AG09309 (cell line): ENCODE measurements at regions not wholly inside any gene's neighbourhood (a gene's known extent, or its start where the extent isn't known, plus 50 kb on each side); places are given as distances from the start of the nearest gene placed in this dataset.

Experiments used
- DNase-seq: peaks from one replicate; pipeline ENCODE4 v3.0.0-alpha.2; 2010; ENCODE audit warnings: low read depth
- H3K4me3 ChIP-seq: 2 replicates; pipeline ENCODE4 v1.5.1; 2011; ENCODE audit warnings: mild to moderate bottlenecking, low read depth, low read length, moderate library complexity; ENCODE audit not compliant: control insufficient read depth
- TF ChIP-seq, protein P1 (sequence below): IDR thresholded peaks from 2 replicates; pipeline ENCODE4 v1.5.1; 2011; ENCODE audit warnings: mild to moderate bottlenecking, low read depth, low read length, inconsistent platforms; ENCODE audit not compliant: insufficient read depth, control insufficient read depth; ENCODE audit errors: missing control alignments

GRCh38 chr4:20645236-20645635 lies 55.0 kb upstream of the PACRGL start:
- TF ChIP-seq, protein P1, sequence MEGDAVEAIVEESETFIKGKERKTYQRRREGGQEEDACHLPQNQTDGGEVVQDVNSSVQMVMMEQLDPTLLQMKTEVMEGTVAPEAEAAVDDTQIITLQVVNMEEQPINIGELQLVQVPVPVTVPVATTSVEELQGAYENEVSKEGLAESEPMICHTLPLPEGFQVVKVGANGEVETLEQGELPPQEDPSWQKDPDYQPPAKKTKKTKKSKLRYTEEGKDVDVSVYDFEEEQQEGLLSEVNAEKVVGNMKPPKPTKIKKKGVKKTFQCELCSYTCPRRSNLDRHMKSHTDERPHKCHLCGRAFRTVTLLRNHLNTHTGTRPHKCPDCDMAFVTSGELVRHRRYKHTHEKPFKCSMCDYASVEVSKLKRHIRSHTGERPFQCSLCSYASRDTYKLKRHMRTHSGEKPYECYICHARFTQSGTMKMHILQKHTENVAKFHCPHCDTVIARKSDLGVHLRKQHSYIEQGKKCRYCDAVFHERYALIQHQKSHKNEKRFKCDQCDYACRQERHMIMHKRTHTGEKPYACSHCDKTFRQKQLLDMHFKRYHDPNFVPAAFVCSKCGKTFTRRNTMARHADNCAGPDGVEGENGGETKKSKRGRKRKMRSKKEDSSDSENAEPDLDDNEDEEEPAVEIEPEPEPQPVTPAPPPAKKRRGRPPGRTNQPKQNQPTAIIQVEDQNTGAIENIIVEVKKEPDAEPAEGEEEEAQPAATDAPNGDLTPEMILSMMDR, result no peak
- no peak for DNase-seq
- no peak overlapping the region for H3K4me3 ChIP-seq

GRCh38 chr4:20646287-20646686 lies 54.0 kb upstream of the PACRGL start:
- H3K4me3 ChIP-seq, result no peak overlapping the region
- no peak for DNase-seq
- TF ChIP-seq, protein P1, result no peak
